HCT116 (cell line): ENCODE measurements at regions not wholly inside any gene's neighbourhood (a gene's known extent, or its start where the extent isn't known, plus 50 kb on each side); places are given as distances from the start of the nearest gene placed in this dataset.

Source experiments
- ATAC-seq: fragments of 200-7000 bp; cut with Tn5 transposase; 2 replicates; pipeline ENCODE4 v1.9.1; 2020; ENCODE audit warnings: mild to moderate bottlenecking, moderate library complexity
- BruUV-seq: library from RNA; stranded (reverse); fragments of 400-500 nt; replicated peaks from 2 replicates; lab custom pipeline; 2021; lab: Mats Ljungman, UMichigan
- CTCF ChIA-PET: fragments of 300-600 bp; sonication (Branson Sonifier 250); formaldehyde crosslinking; loops from one replicate; lab custom pipeline; 2021; ENCODE audit warnings: antibody characterized with exemption; lab: Charles Lee
- POLR2A ChIA-PET: fragments of 300-600, 350-600 bp; sonication (Branson Sonifier 250); formaldehyde crosslinking; loops from one replicate; lab custom pipeline; 2021; ENCODE audit warnings: antibody characterized with exemption; lab: Charles Lee
- RAD21 ChIA-PET, 2 experiments: fragments of 300-600 bp; sonication (Branson Sonifier 250); formaldehyde crosslinking; loops; one replicate each; lab custom pipeline; 2023; ENCODE audit warnings: low total read pairs in 2 of 2; ENCODE audit not compliant: uncharacterized antibody in 2 of 2, unreplicated experiment in 2 of 2, low non-redundant PET in 1 of 2; lab: Charles Lee
- DNase-seq: peaks from one replicate; pipeline ENCODE4 v3.0.0-alpha.2; 2010; ENCODE audit warnings: low read depth, low spot score
- H2AFZ ChIP-seq: fragments of 200-600 bp; shearing (Covaris generic), sonication (generic); 2 replicates; pipeline ENCODE4 v1.6.1; 2017; ENCODE audit warnings: low read depth, mixed run types, mixed read lengths, antibody characterized with exemption, low read length; ENCODE audit not compliant: poor library complexity, severe bottlenecking
- H3K27ac ChIP-seq: 2 replicates; pipeline ENCODE4 v1.5.1; 2012; ENCODE audit warnings: low read depth, low read length
- H3K27me3 ChIP-seq: fragments of 200-600 bp; sonication (generic); 2 replicates; pipeline ENCODE4 v1.6.1; 2016; ENCODE audit warnings: mixed run types, low read length, mixed read lengths; ENCODE audit not compliant: insufficient read depth
- H3K36me3 ChIP-seq, 2 experiments: fragments of 200-500 bp in 1 of 2; fragments of 200-600 bp in 1 of 2; sonication (Bioruptor generic) in 1 of 2; sonication (generic) in 1 of 2; 2 replicates each; pipeline versions ENCODE4 v1.5.1 to v1.6.1; 2014 to 2016; ENCODE audit warnings: low read length in 2 of 2, inconsistent platforms in 1 of 2, mixed read lengths in 1 of 2, mixed run types in 1 of 2; ENCODE audit not compliant: insufficient read depth in 2 of 2, control insufficient read depth in 1 of 2
- H3K4me1 ChIP-seq, 2 experiments: fragments of 200-600 bp in 1 of 2; sonication (generic) in 1 of 2; 2 replicates each; pipeline versions ENCODE4 v1.5.1 to v1.6.1; 2012 to 2017; ENCODE audit warnings: low read length in 2 of 2, inconsistent platforms in 1 of 2, mild to moderate bottlenecking in 1 of 2, mixed read lengths in 1 of 2, mixed run types in 1 of 2, moderate library complexity in 1 of 2; ENCODE audit not compliant: insufficient read depth in 2 of 2, control insufficient read depth in 1 of 2
- H3K4me2 ChIP-seq: fragments of 200-600 bp; sonication (generic); 2 replicates; pipeline ENCODE4 v1.6.1; 2017; ENCODE audit warnings: mixed run types, low read length, mixed read lengths
- H3K4me3 ChIP-seq, 2 experiments: fragments of 200-600 bp in 1 of 2; sonication (generic) in 1 of 2; replicated peaks in 1 of 2; 2 replicates each; pipeline ENCODE4 v1.5.1; 2011 to 2016; ENCODE audit warnings: low read length in 2 of 2, control low read depth in 1 of 2, low read depth in 1 of 2, mild to moderate bottlenecking in 1 of 2, mixed read lengths in 1 of 2, mixed run types in 1 of 2
- H3K79me2 ChIP-seq: fragments of 200-600 bp; sonication (generic); 2 replicates; pipeline ENCODE4 v1.6.1; 2017; ENCODE audit warnings: mild to moderate bottlenecking, mixed run types, low read length, moderate library complexity, mixed read lengths; ENCODE audit not compliant: insufficient read depth
- H3K9ac ChIP-seq: fragments of 200-600 bp; sonication (generic); 2 replicates; pipeline ENCODE4 v1.6.1; 2016; ENCODE audit warnings: low read length, mixed read lengths
- H3K9me2 ChIP-seq: fragments of 200-600 bp; sonication (generic), shearing (Covaris generic); 2 replicates; pipeline ENCODE4 v1.6.1; 2017; ENCODE audit warnings: mixed run types, mild to moderate bottlenecking, moderate library complexity; ENCODE audit not compliant: insufficient read depth
- H3K9me3 ChIP-seq, 2 experiments: fragments of 200-500 bp in 1 of 2; fragments of 200-600 bp in 1 of 2; sonication (Bioruptor generic) in 1 of 2; sonication (generic) in 1 of 2; 2 replicates each; pipeline ENCODE4 v1.6.1; 2014 to 2017; ENCODE audit warnings: low read length in 2 of 2, mixed read lengths in 2 of 2, inconsistent platforms in 1 of 2, low read depth in 1 of 2, mild to moderate bottlenecking in 1 of 2, mixed run types in 1 of 2, moderate library complexity in 1 of 2; ENCODE audit not compliant: control insufficient read depth in 1 of 2, insufficient read depth in 1 of 2
- H4K20me1 ChIP-seq: fragments of 200-600 bp; sonication (generic), shearing (Covaris generic); 2 replicates; pipeline ENCODE4 v1.6.1; 2017; ENCODE audit warnings: mixed run types, mild to moderate bottlenecking, moderate library complexity; ENCODE audit not compliant: insufficient read depth
- ELF1 ChIP-seq: IDR thresholded peaks from 2 replicates; pipeline ENCODE4 v1.6.1; 2012; ENCODE audit warnings: low read depth, borderline replicate concordance
- FOSL1 ChIP-seq: IDR thresholded peaks from 2 replicates; pipeline ENCODE4 v1.6.1; 2012; ENCODE audit warnings: low read depth
- JUND ChIP-seq: IDR thresholded peaks from 2 replicates; pipeline ENCODE4 v1.6.1; 2012
- POLR2AphosphoS5 ChIP-seq: IDR thresholded peaks from 2 replicates; pipeline ENCODE4 v1.6.1; 2011; ENCODE audit warnings: mild to moderate bottlenecking, low read depth, low read length, moderate library complexity
- SIN3A ChIP-seq: IDR thresholded peaks from 2 replicates; pipeline ENCODE4 v1.6.1; 2012; ENCODE audit warnings: low read depth
- ZFX ChIP-seq: fragments of 450-650 bp; IDR thresholded peaks from 2 replicates; pipeline ENCODE4 v1.6.1; 2017
- intact Hi-C: fragments of 100-400 bp; cut with micrococcal nuclease; formaldehyde crosslinking; loops from 2 replicates; pipeline ENCODE4 v1.10.0; 2022
- TF ChIP-seq, protein P1 (sequence below): IDR thresholded peaks from 2 replicates; pipeline ENCODE4 v1.6.1; 2012

DNA sequence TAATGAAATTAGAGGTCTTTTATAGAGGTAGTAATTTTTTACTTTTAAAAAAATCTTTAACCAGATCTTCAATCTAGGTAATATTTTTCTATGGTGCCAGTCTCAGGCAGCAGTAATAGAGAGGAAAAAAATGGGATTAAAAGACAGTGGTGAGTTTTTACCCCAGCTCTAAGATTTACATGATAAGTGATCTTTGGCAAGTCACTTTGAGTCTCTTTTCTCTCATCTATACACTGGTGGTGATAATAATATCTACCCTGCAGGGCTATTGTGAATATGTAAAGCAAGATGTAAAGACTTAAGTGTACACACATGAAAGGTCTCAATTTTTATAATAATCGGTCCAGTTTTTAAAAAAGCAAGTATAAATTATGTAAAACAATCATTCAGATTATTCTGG lies 786.2 kb upstream of the POU3F4 start:
- Histone ChIP-seq H3K9me3 (no peaks in the 10 kb centered on the region), H4K20me1 (no peaks in the 10 kb centered on the region), H3K4me1 (no peaks in the 10 kb centered on the region; a peak in 1 of 4 replicates), H3K36me3 (no peaks in the 10 kb centered on the region), H3K9ac (no peak overlapping the region), H2AFZ (no peak overlapping the region), H3K9me2 (no peaks in the 10 kb centered on the region), H3K4me2 (no peak overlapping the region), H3K79me2 (no peaks in the 10 kb centered on the region), H3K27ac (no peak overlapping the region), H3K27me3 (no peaks in the 10 kb centered on the region), H3K4me3 (no peak overlapping the region)
- DNase-seq = no peak
- CTCF ChIA-PET = no interaction called here
- intact Hi-C loops = no loop called here
- POLR2A ChIA-PET = no interaction called here
- BruUV-seq = no TSS peak
- RAD21 ChIA-PET = no interaction called here
- no peak for TF ChIP-seq JUND
- TF ChIP-seq SIN3A = no peak
- TF ChIP-seq FOSL1 = no peak
- TF ChIP-seq ZFX = no peak
- TF ChIP-seq ELF1 = no peak
- no peak for TF ChIP-seq POLR2AphosphoS5
- ATAC-seq = no peak

DNA sequence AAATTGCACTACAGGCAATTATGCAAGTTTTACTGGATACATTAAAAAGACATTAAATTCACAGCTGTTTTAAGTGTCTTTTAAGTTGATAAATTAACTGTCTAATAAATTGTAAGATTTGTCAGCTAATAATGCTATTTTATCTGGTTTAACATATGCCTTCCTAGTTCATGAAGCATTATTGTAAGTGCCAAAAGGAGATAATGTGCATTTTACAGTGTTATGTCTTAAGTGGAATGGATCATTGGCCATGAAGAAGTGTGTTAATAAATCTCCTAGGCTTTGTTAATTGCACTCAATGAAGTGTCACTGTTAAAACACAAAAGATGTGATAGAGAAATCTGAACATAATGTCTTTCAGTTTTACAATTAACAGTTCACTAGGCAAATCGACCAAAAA lies 784.3 kb upstream of the POU3F4 start:
- BruUV-seq = no TSS peak
- POLR2A ChIA-PET = no interaction called here

More for the DNA sequence above, 784.3 kb upstream of the POU3F4 start:
- DNase-seq (no peak), ATAC-seq (no peak)
- Histone ChIP-seq H3K4me3 (no peak overlapping the region), H3K27me3 (no peaks in the 10 kb centered on the region), H2AFZ (no peak overlapping the region), H3K36me3 (no peaks in the 10 kb centered on the region), H3K4me2 (no peak overlapping the region), H4K20me1 (no peaks in the 10 kb centered on the region), H3K27ac (no peak overlapping the region), H3K4me1 (peaks cover 0 to 13% of the 10 kb centered on the region in 2 experiments; a peak in 1 of 4 replicates), H3K79me2 (no peaks in the 10 kb centered on the region), H3K9me3 (no peaks in the 10 kb centered on the region), H3K9me2 (no peaks in the 10 kb centered on the region), H3K9ac (no peak overlapping the region)
- ChIA-PET CTCF (no interaction called here), RAD21 (no interaction called here)
- TF ChIP-seq, protein P1, sequence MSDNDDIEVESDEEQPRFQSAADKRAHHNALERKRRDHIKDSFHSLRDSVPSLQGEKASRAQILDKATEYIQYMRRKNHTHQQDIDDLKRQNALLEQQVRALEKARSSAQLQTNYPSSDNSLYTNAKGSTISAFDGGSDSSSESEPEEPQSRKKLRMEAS = no peak
- intact Hi-C loops = no loop called here
